Muscle of leg (tissue), 3 donors: ENCODE measurements at regions not wholly inside any gene's neighbourhood (a gene's known extent, or its start where the extent isn't known, plus 50 kb on each side); places are given as distances from the start of the nearest gene placed in this dataset.

Experiments used
- DNase-seq: peaks from one replicate; pipeline ENCODE4 v3.0.0; 2013
- H3K27ac ChIP-seq: one replicate; pipeline ENCODE4 v1.5.1; 2013; ENCODE audit warnings: mild to moderate bottlenecking, low read length, control low read depth
- H3K27me3 ChIP-seq: one replicate; pipeline ENCODE4 v1.6.1; 2013; ENCODE audit warnings: low read length; ENCODE audit not compliant: control insufficient read depth, insufficient read depth
- H3K36me3 ChIP-seq: one replicate; pipeline ENCODE4 v1.6.1; 2013; ENCODE audit warnings: low read length; ENCODE audit not compliant: control insufficient read depth, insufficient read depth
- H3K4me1 ChIP-seq: one replicate; pipeline ENCODE4 v1.6.1; 2013; ENCODE audit warnings: low read length; ENCODE audit not compliant: control insufficient read depth, insufficient read depth
- H3K4me3 ChIP-seq: one replicate; pipeline ENCODE4 v1.5.1; 2013; ENCODE audit warnings: low read length, control low read depth
- H3K9me3 ChIP-seq: replicated peaks from 2 replicates; pipeline ENCODE4 v1.6.1; 2013; ENCODE audit warnings: low read depth, low read length; ENCODE audit not compliant: control insufficient read depth
- WGBS: methylation state at CpG from one replicate; pipeline ENCODE4 v1.1.5; 2013; ENCODE audit warnings: missing lambda C conversion rate; ENCODE audit not compliant: insufficient coverage; 5-methylcytosine and 5-hydroxymethylcytosine counted together

- no peaks in the 10 kb centered on the region for H3K27me3 ChIP-seq
- DNase-seq = no peak
- no peaks in the 10 kb centered on the region for H3K9me3 ChIP-seq
- H3K4me1 ChIP-seq = no peaks in the 10 kb centered on the region
- H3K4me3 ChIP-seq = no peak overlapping the region
- no peaks in the 10 kb centered on the region for H3K36me3 ChIP-seq
- no peak overlapping the region for H3K27ac ChIP-seq
- WGBS = no CpG with 5 or more reads among the region's 3 CpGs
Observed at GRCh38 chr1:199675937-199676336, 351.6 kb upstream of the NR5A2 start.

- Histone ChIP-seq H3K9me3 (no peaks in the 10 kb centered on the region), H3K36me3 (no peaks in the 10 kb centered on the region)
- no CpG with 5 or more reads among the region's 1 CpG for WGBS
Observed at GRCh38 chr1:199678771-199679170, 348.7 kb upstream of the NR5A2 start.

GRCh38 chr1:199682081-199682480, 345.4 kb upstream of the NR5A2 start:
- Histone ChIP-seq H3K4me3 (no peak overlapping the region), H3K27ac (no peak overlapping the region), H3K36me3 (no peaks in the 10 kb centered on the region), H3K27me3 (no peaks in the 10 kb centered on the region), H3K4me1 (no peaks in the 10 kb centered on the region), H3K9me3 (no peaks in the 10 kb centered on the region)
- DNase-seq = no peak

More at GRCh38 chr1:199678771-199679170, 348.7 kb upstream of the NR5A2 start:
- Histone ChIP-seq H3K27ac (no peak overlapping the region), H3K4me3 (no peak overlapping the region), H3K27me3 (no peaks in the 10 kb centered on the region), H3K4me1 (no peaks in the 10 kb centered on the region)
- no peak for DNase-seq

- Histone ChIP-seq H3K27ac (no peak overlapping the region), H3K36me3 (no peaks in the 10 kb centered on the region), H3K9me3 (no peaks in the 10 kb centered on the region), H3K27me3 (no peaks in the 10 kb centered on the region), H3K4me1 (no peaks in the 10 kb centered on the region), H3K4me3 (no peak overlapping the region)
- peak; percentile 62 for DNase-seq
- 83% methylated on average over 1 of the region's 1 CpG for WGBS
Observed at GRCh38 chr1:199684686-199685273, 342.7 kb upstream of the NR5A2 start.

GRCh38 chr1:199685369-199685768, 342.1 kb upstream of the NR5A2 start:
- Histone ChIP-seq H3K27me3 (no peaks in the 10 kb centered on the region), H3K27ac (no peak overlapping the region), H3K4me1 (no peaks in the 10 kb centered on the region), H3K36me3 (no peaks in the 10 kb centered on the region), H3K4me3 (no peak overlapping the region), H3K9me3 (no peaks in the 10 kb centered on the region)
- WGBS = no CpG with 5 or more reads among the region's 2 CpGs
- DNase-seq = no peak

- 61% methylated on average over 3 of the region's 4 CpGs for WGBS
- H3K27ac ChIP-seq = no peak overlapping the region
- no peak overlapping the region for H3K4me3 ChIP-seq
- no peaks in the 10 kb centered on the region for H3K36me3 ChIP-seq
- H3K4me1 ChIP-seq = no peaks in the 10 kb centered on the region
- no peaks in the 10 kb centered on the region for H3K27me3 ChIP-seq
- no peak for DNase-seq
- H3K9me3 ChIP-seq = no peaks in the 10 kb centered on the region
Observed at GRCh38 chr1:199687321-199687720, 340.2 kb upstream of the NR5A2 start.

GRCh38 chr1:199688133-199688676, 339.3 kb upstream of the NR5A2 start:
- no peaks in the 10 kb centered on the region for H3K27me3 ChIP-seq
- H3K4me1 ChIP-seq = no peaks in the 10 kb centered on the region
- peak; percentile 17 for DNase-seq
- peak overlapping the region; percentile 2 for H3K27ac ChIP-seq
- WGBS = no CpG with 5 or more reads among the region's 3 CpGs
- no peak overlapping the region for H3K4me3 ChIP-seq
- no peaks in the 10 kb centered on the region for H3K36me3 ChIP-seq
- no peaks in the 10 kb centered on the region for H3K9me3 ChIP-seq

- Histone ChIP-seq H3K4me3 (no peak overlapping the region), H3K9me3 (no peaks in the 10 kb centered on the region), H3K27me3 (no peaks in the 10 kb centered on the region), H3K4me1 (no peaks in the 10 kb centered on the region), H3K27ac (peak overlapping the region; percentile 2), H3K36me3 (no peaks in the 10 kb centered on the region)
- peak; percentile 11 for DNase-seq
Observed at GRCh38 chr1:199688774-199689173, 338.7 kb upstream of the NR5A2 start.

GRCh38 chr1:199690496-199690895, 337.0 kb upstream of the NR5A2 start:
- Histone ChIP-seq H3K9me3 (no peaks in the 10 kb centered on the region), H3K27me3 (no peaks in the 10 kb centered on the region), H3K4me1 (no peaks in the 10 kb centered on the region), H3K4me3 (no peak overlapping the region), H3K27ac (no peak overlapping the region), H3K36me3 (no peaks in the 10 kb centered on the region)
- WGBS = no CpG with 5 or more reads among the region's 1 CpG
- DNase-seq = no peak

- H3K9me3 ChIP-seq = no peaks in the 10 kb centered on the region
- no peaks in the 10 kb centered on the region for H3K36me3 ChIP-seq
- peak overlapping the region; percentile 38 for H3K27ac ChIP-seq
- WGBS = 19% methylated on average over 2 of the region's 3 CpGs
- H3K4me3 ChIP-seq = no peak overlapping the region
- no peaks in the 10 kb centered on the region for H3K27me3 ChIP-seq
- H3K4me1 ChIP-seq = no peaks in the 10 kb centered on the region
- DNase-seq = peak; percentile 40
Observed at GRCh38 chr1:199691540-199691939, 336.0 kb upstream of the NR5A2 start.

GRCh38 chr1:199693724-199694123, 333.8 kb upstream of the NR5A2 start:
- WGBS = 80% methylated on average over 1 of the region's 2 CpGs

More at GRCh38 chr1:199693724-199694123, 333.8 kb upstream of the NR5A2 start:
- H3K27me3 ChIP-seq = no peaks in the 10 kb centered on the region
- no peaks in the 10 kb centered on the region for H3K9me3 ChIP-seq
- no peak overlapping the region for H3K4me3 ChIP-seq
- no peaks in the 10 kb centered on the region for H3K4me1 ChIP-seq
- no peak for DNase-seq
- no peak overlapping the region for H3K27ac ChIP-seq
- H3K36me3 ChIP-seq = no peaks in the 10 kb centered on the region
